Skin epidermis (tissue), 12 donors: ENCODE measurements at regions not wholly inside any gene's neighbourhood (a gene's known extent, or its start where the extent isn't known, plus 50 kb on each side); places are given as distances from the start of the nearest gene placed in this dataset.

ENCODE experiments used
- H3K27ac ChIP-seq, 21 experiments: fragments of 200-600 bp; sonication (generic) in 11 of 21; one replicate each; pipeline ENCODE4 v1.5.0; 2020; ENCODE audit warnings: mild to moderate bottlenecking in 3 of 21, inconsistent platforms in 2 of 21, moderate library complexity in 2 of 21
- H3K4me3 ChIP-seq, 7 experiments: fragments of 200-600 bp; sonication (generic) in 2 of 7; one replicate each; pipeline ENCODE4 v1.5.0; 2020; ENCODE audit warnings: inconsistent platforms in 2 of 7, mild to moderate bottlenecking in 2 of 7, moderate library complexity in 1 of 7

DNA sequence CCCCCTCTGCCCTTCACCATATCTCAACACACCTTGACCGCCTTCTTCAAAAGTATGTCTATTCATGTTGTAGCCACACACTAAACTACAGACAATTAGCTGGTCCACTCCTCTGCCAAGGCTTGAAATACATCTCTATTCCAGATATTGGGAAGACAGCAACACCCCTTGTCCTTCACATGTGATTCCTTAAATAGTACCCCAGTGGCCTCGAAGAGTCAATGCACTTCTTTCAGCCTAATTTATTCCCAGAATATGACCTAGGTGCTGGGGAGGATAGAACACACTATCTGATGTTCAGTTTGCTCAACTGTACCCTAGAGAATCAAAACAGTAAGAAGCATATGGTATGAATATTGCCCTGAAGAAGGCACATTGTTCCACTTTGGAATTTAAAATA is 82.4 kb upstream of the DACH1 start:
- no peak overlapping the region for H3K27ac ChIP-seq
- H3K4me3 ChIP-seq: no peak overlapping the region

DNA sequence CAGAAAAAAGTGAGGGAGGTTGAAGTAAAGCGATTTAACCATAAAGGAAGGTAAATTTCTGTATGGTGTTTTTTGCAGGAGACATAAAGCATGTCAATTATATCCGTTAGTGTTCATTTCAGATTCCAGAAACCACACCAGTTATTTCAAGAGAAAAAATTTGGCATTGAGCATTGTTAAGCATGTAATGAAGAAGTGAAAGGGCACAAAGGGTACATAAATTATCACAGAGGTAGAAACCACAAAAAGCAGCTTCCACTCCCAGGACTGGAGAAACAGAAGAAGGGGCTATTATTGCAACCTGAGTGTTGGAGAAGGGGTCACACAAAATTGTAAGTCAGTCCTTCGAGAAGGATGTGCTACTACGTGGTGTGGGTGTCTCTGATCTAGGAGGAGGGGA is 72.2 kb upstream of the DACH1 start:
- H3K4me3 ChIP-seq: no peak overlapping the region
- H3K27ac ChIP-seq: no peak overlapping the region

- Histone ChIP-seq H3K27ac (no peak overlapping the region), H3K4me3 (no peak overlapping the region)
Measured at GRCh38 chr13:71935166-71935840, 68.3 kb upstream of the DACH1 start.

GRCh38 chr13:71924931-71925330 is 57.9 kb upstream of the DACH1 start:
- Histone ChIP-seq H3K27ac (no peak overlapping the region), H3K4me3 (no peak overlapping the region)

- Histone ChIP-seq H3K4me3 (no peak overlapping the region), H3K27ac (no peak overlapping the region)
Measured at GRCh38 chr13:71922194-71922593, 55.2 kb upstream of the DACH1 start.
